ENCODE measurements at regions not wholly inside any gene's neighbourhood (a gene's known extent, or its start where the extent isn't known, plus 50 kb on each side); places are given as distances from the start of the nearest gene placed in this dataset.

DNA sequence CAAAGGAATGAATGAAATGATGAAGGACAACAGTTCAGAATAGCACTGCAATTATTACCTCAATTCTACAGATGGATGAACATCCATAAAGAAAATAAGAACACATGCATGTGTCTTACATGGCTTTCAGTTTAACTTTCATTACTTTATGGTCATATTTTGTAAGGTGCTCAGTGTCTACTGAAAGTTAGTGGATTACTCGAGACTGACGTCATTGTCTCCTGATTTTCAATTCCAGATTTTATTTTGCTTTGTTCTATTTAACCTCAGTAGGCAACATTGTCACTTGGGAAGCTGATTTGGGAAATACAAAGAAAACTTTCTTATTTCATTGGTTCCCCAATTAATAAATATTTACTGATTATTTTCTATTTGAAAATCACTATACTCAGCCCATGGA, 363.7 kb downstream of the CHSY3 start:
- H3K27ac ChIP-seq (ENCODE audit: insufficient read length, low read depth, low read length): no peak overlapping the region
- peaks cover 47% of the 10 kb centered on the region for H3K27me3 Mint-ChIP-seq (ENCODE audit: low read depth)
- H3K9me3 ChIP-seq (ENCODE audit: control insufficient read depth, low read depth, low read length): no peaks in the 10 kb centered on the region
- H3K23ac ChIP-seq (ENCODE audit: insufficient read length, low read depth, low read length): no peak overlapping the region
- H4K20me1 ChIP-seq (ENCODE audit: control insufficient read depth, insufficient read depth, insufficient read length): no peaks in the 10 kb centered on the region
- no peak overlapping the region for H3T11ph ChIP-seq (ENCODE audit: low read length)
- H3K9ac ChIP-seq (ENCODE audit: extremely low read depth, insufficient read length, low read length): no peak overlapping the region
- DNase-seq: no peak
- no peak overlapping the region for H4K8ac ChIP-seq (replicated peaks; ENCODE audit: insufficient read length, low read depth, low read length)
- H2AFZ ChIP-seq (ENCODE audit: low read length): no peak overlapping the region
- H3K36me3 Mint-ChIP-seq (ENCODE audit: insufficient read depth in 1 of 3, low read depth in 3 of 3): no peaks in the 10 kb centered on the region
- WGBS (ENCODE audit: extremely low coverage, insufficient read length, low lambda C conversion rate): no CpG with 5 or more reads among the region's 2 CpGs
- no peaks in the 10 kb centered on the region for H3K79me1 ChIP-seq (ENCODE audit: insufficient read depth, low read depth, low read length, poor library complexity, severe bottlenecking)
- no peak overlapping the region for H2BK20ac ChIP-seq (ENCODE audit: low read depth, low read length, poor library complexity, severe bottlenecking)
- H3K4me1 Mint-ChIP-seq: peaks cover 2 to 3% of the 10 kb centered on the region in 2 experiments; a peak in 2 of 4 replicates
- H4K5ac ChIP-seq (ENCODE audit: insufficient read length, low read depth, low read length): no peak overlapping the region
- no peaks in the 10 kb centered on the region for H3K79me2 ChIP-seq (ENCODE audit: insufficient read depth, low read length)
- H3K56ac ChIP-seq (ENCODE audit: insufficient read length, low read depth, low read length): no peak overlapping the region
- no peak overlapping the region for H3K27ac Mint-ChIP-seq
- no peaks in the 10 kb centered on the region for H3K4me1 ChIP-seq (ENCODE audit: insufficient read depth, low read length)
- H3K27me3 ChIP-seq (ENCODE audit: insufficient read depth, low read length): peaks cover 6% of the 10 kb centered on the region; the same call in 1 of the 2 replicates
- H2BK15ac ChIP-seq (ENCODE audit: low read depth, low read length): no peak overlapping the region
- H3K4me3 Mint-ChIP-seq: no peak overlapping the region
- no peak overlapping the region for H3K14ac ChIP-seq (ENCODE audit: insufficient read depth, low read length)
- H3K9me3 Mint-ChIP-seq: no peaks in the 10 kb centered on the region
- H2BK5ac ChIP-seq (ENCODE audit: insufficient read length, low read length): no peak overlapping the region
- no peak overlapping the region for H3K18ac ChIP-seq (ENCODE audit: insufficient read length, low read depth, low read length)
- no peak overlapping the region for H2AK5ac ChIP-seq (ENCODE audit: insufficient read length, low read length)
- H3K23me2 ChIP-seq (ENCODE audit: insufficient read length, low read depth, low read length, poor library complexity, severe bottlenecking): no peaks in the 10 kb centered on the region
- no peak overlapping the region for H3K4me2 ChIP-seq (ENCODE audit: insufficient read depth, insufficient read length, low read length)
- TF ChIP-seq, protein P1, sequence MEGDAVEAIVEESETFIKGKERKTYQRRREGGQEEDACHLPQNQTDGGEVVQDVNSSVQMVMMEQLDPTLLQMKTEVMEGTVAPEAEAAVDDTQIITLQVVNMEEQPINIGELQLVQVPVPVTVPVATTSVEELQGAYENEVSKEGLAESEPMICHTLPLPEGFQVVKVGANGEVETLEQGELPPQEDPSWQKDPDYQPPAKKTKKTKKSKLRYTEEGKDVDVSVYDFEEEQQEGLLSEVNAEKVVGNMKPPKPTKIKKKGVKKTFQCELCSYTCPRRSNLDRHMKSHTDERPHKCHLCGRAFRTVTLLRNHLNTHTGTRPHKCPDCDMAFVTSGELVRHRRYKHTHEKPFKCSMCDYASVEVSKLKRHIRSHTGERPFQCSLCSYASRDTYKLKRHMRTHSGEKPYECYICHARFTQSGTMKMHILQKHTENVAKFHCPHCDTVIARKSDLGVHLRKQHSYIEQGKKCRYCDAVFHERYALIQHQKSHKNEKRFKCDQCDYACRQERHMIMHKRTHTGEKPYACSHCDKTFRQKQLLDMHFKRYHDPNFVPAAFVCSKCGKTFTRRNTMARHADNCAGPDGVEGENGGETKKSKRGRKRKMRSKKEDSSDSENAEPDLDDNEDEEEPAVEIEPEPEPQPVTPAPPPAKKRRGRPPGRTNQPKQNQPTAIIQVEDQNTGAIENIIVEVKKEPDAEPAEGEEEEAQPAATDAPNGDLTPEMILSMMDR (conservative IDR thresholded peaks at IDR 0.05): no peak
- H4K91ac ChIP-seq (ENCODE audit: insufficient read length, low read depth, low read length): no peak overlapping the region
- no peak overlapping the region for H2BK120ac ChIP-seq (ENCODE audit: low read depth, low read length, poor library complexity, severe bottlenecking)
- H2BK12ac ChIP-seq (ENCODE audit: insufficient read length, low read depth, low read length): no peak overlapping the region
- no peak overlapping the region for H3K4ac ChIP-seq (ENCODE audit: low read depth, low read length)
